Peyer's patch (tissue), 4 donors: ENCODE measurements at regions not wholly inside any gene's neighbourhood (a gene's known extent, or its start where the extent isn't known, plus 50 kb on each side); places are given as distances from the start of the nearest gene placed in this dataset.

Source experiments
- POLR2A ChIP-seq, 2 donors: fragments of 450-650 bp; IDR thresholded peaks; one replicate each; pipeline ENCODE4 v1.5.1; 2017; ENCODE audit warnings: antibody characterized with exemption in 2 of 2, mild to moderate bottlenecking in 2 of 2, moderate library complexity in 2 of 2
- TF ChIP-seq, protein P1 (sequence below), 6 experiments: fragments of 450-650 bp in 4 of 6; fragments of 200-600 bp in 2 of 6; sonication (generic) in 1 of 6; IDR thresholded peaks; one replicate each; pipeline ENCODE4 v1.5.1; 2017 to 2019; ENCODE audit warnings: antibody characterized with exemption in 6 of 6, mild to moderate bottlenecking in 3 of 6, moderate library complexity in 1 of 6

GRCh38 chr2:126770466-126770865, 114.5 kb downstream of the GYPC start:
- TF ChIP-seq, protein P1, sequence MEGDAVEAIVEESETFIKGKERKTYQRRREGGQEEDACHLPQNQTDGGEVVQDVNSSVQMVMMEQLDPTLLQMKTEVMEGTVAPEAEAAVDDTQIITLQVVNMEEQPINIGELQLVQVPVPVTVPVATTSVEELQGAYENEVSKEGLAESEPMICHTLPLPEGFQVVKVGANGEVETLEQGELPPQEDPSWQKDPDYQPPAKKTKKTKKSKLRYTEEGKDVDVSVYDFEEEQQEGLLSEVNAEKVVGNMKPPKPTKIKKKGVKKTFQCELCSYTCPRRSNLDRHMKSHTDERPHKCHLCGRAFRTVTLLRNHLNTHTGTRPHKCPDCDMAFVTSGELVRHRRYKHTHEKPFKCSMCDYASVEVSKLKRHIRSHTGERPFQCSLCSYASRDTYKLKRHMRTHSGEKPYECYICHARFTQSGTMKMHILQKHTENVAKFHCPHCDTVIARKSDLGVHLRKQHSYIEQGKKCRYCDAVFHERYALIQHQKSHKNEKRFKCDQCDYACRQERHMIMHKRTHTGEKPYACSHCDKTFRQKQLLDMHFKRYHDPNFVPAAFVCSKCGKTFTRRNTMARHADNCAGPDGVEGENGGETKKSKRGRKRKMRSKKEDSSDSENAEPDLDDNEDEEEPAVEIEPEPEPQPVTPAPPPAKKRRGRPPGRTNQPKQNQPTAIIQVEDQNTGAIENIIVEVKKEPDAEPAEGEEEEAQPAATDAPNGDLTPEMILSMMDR (IDR thresholded peaks at IDR 0.05) = no peak
- TF ChIP-seq POLR2A (IDR thresholded peaks at IDR 0.05) = no peak
